ENCODE measurements at regions not wholly inside any gene's neighbourhood (a gene's known extent, or its start where the extent isn't known, plus 50 kb on each side); places are given as distances from the start of the nearest gene placed in this dataset.

DNA sequence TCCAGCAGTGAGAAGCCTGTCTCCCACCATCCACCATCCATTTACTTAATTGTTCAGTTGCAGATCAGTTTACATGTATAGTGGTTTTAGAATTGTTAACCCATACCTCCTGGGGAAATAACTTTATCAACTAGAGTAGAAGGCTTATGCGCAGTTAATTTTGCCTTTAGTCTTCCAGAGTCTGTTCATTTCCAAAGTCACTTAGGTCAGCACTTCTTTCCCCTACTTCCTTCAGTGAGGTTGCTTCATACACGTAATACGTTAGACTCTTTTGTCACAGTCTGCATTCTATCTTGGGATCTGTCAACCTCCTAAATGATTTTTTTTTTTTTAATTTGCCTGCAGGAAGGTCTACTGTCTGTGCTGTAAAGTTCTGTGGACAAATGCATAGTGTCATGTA, 495.6 kb upstream of the ISX start:
- TF ChIP-seq GATA2 (IDR thresholded peaks at IDR 0.05; ENCODE audit: insufficient read depth, insufficient read length, low read depth, low read length) = no peak
- no peak for TF ChIP-seq FOS (IDR thresholded peaks at IDR 0.05; ENCODE audit: borderline replicate concordance, insufficient read depth, low read length)
- TF ChIP-seq, protein P1, sequence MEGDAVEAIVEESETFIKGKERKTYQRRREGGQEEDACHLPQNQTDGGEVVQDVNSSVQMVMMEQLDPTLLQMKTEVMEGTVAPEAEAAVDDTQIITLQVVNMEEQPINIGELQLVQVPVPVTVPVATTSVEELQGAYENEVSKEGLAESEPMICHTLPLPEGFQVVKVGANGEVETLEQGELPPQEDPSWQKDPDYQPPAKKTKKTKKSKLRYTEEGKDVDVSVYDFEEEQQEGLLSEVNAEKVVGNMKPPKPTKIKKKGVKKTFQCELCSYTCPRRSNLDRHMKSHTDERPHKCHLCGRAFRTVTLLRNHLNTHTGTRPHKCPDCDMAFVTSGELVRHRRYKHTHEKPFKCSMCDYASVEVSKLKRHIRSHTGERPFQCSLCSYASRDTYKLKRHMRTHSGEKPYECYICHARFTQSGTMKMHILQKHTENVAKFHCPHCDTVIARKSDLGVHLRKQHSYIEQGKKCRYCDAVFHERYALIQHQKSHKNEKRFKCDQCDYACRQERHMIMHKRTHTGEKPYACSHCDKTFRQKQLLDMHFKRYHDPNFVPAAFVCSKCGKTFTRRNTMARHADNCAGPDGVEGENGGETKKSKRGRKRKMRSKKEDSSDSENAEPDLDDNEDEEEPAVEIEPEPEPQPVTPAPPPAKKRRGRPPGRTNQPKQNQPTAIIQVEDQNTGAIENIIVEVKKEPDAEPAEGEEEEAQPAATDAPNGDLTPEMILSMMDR (IDR thresholded peaks at IDR 0.05; ENCODE audit: extremely low read depth in 1 of 2, insufficient read depth in 1 of 2, low read depth in 1 of 2, low read length in 2 of 2) = no peak
- TF ChIP-seq, protein P2, sequence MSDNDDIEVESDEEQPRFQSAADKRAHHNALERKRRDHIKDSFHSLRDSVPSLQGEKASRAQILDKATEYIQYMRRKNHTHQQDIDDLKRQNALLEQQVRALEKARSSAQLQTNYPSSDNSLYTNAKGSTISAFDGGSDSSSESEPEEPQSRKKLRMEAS (IDR thresholded peaks at IDR 0.05; ENCODE audit: insufficient read depth, insufficient read length) = no peak
- no peak for TF ChIP-seq POLR2A (IDR thresholded peaks at IDR 0.05; ENCODE audit: low read depth, low read length)
- TF ChIP-seq EZH2 (IDR thresholded peaks at IDR 0.05; ENCODE audit: borderline replicate concordance, low read depth, low read length, severe bottlenecking) = no peak
- no peak for TF ChIP-seq MYC (IDR thresholded peaks at IDR 0.05; ENCODE audit: low read depth, low read length)
- no peak for TF ChIP-seq POLR2AphosphoS5 (IDR thresholded peaks at IDR 0.05; ENCODE audit: insufficient read depth, low read depth, low read length)
- CTCF ChIA-PET = no interaction called here
- Histone ChIP-seq H3K4me1 (ENCODE audit: control insufficient read depth, extremely low read depth, insufficient read depth, low read length) (no peaks in the 10 kb centered on the region), H3K4me3 (replicated peaks in 1 of 3; ENCODE audit: insufficient read depth in 1 of 3, low read depth in 1 of 3, low read length in 3 of 3) (no peak overlapping the region), H3K9me1 (replicated peaks; ENCODE audit: control insufficient read depth, extremely low read depth, insufficient read depth, low read length) (no peaks in the 10 kb centered on the region), H2AFZ (ENCODE audit: low read depth, low read length) (no peak overlapping the region), H3K27ac (ENCODE audit: insufficient read depth, low read depth, low read length) (no peak overlapping the region), H3K79me2 (ENCODE audit: control insufficient read depth, insufficient read depth, low read length) (no peaks in the 10 kb centered on the region), H3K4me2 (ENCODE audit: insufficient read depth, low read length) (no peak overlapping the region), H3K27me3 (ENCODE audit: control insufficient read depth in 2 of 2, insufficient read depth in 2 of 2, low read length in 2 of 2) (no peaks in the 10 kb centered on the region), H3K9me3 (replicated peaks; ENCODE audit: control insufficient read depth, insufficient read depth, low read length) (peaks cover 4% of the 10 kb centered on the region), H3K36me3 (ENCODE audit: control insufficient read depth in 2 of 2, extremely low read depth in 1 of 2, insufficient read depth in 2 of 2, low read length in 2 of 2) (no peaks in the 10 kb centered on the region), H3K9ac (replicated peaks; ENCODE audit: extremely low read depth, insufficient read depth, low read length) (no peak overlapping the region), H4K20me1 (replicated peaks; ENCODE audit: control insufficient read depth, extremely low read depth, insufficient read depth, low read length) (no peaks in the 10 kb centered on the region)
- dilution Hi-C loops (cut with MboI; ENCODE audit: extremely low pct_ligation_motif_present, low sequenced_read_pairs) (no loop called here), intact Hi-C loops (cut with micrococcal nuclease) (no loop called here)
- DNase-seq (ENCODE audit: low read depth, low spot score) = no peak
- FAIRE-seq = no peak
- POLR2A ChIA-PET = no interaction called here
- no TSS peak for BruUV-seq (replicated peaks)

Data from endothelial cell of umbilical vein (primary cell).